Stimulated activated CD4-positive, alpha-beta T cell treated with anti-CD3 and anti-CD28 coated beads, Interleukin-12 subunit alpha, Interleukin-12 subunit beta, amount 100 ng/mL, for 24 hours (primary cell): ENCODE measurements at regions not wholly inside any gene's neighbourhood (a gene's known extent, or its start where the extent isn't known, plus 50 kb on each side); places are given as distances from the start of the nearest gene placed in this dataset.
"Not testable (repeated sequence)": the region's sequence is repeated elsewhere in the genome, so short reads cannot be mapped to it uniquely, and the experiment has no call there.

ENCODE experiments used
- DNase-seq, 2 experiments: peaks; one replicate each; pipeline ENCODE4 v3.0.0-alpha.2; 2020; ENCODE audit warnings: low read depth in 2 of 2

- not testable (repeated sequence) for DNase-seq
Measured at GRCh38 chr9:26492608-26493521, 399.7 kb downstream of the CAAP1 start.

GRCh38 chr9:26491922-26492607 is 400.5 kb downstream of the CAAP1 start:
- not testable (repeated sequence) for DNase-seq

GRCh38 chr9:26483991-26484390 is 408.6 kb downstream of the CAAP1 start:
- DNase-seq = no peak

GRCh38 chr9:26477963-26478362 is 414.6 kb downstream of the CAAP1 start:
- no peak for DNase-seq

GRCh38 chr9:26471261-26471660 is 421.3 kb downstream of the CAAP1 start:
- DNase-seq = no peak

- DNase-seq = no peak
Measured at GRCh38 chr9:26470284-26470683, 422.3 kb downstream of the CAAP1 start.

- no peak for DNase-seq
Measured at GRCh38 chr9:26463837-26464236, 428.8 kb downstream of the CAAP1 start.

- DNase-seq = no peak
Measured at GRCh38 chr9:26462751-26463150, 429.9 kb downstream of the CAAP1 start.

GRCh38 chr9:26462213-26462612 is 430.4 kb downstream of the CAAP1 start:
- DNase-seq = no peak

- no peak for DNase-seq
Measured at GRCh38 chr9:26460624-26461023, 432.0 kb downstream of the CAAP1 start.

GRCh38 chr9:26459959-26460358 is 432.6 kb downstream of the CAAP1 start:
- no peak for DNase-seq

GRCh38 chr9:26458054-26458453 is 434.5 kb downstream of the CAAP1 start:
- DNase-seq = no peak

- DNase-seq = no peak
Measured at GRCh38 chr9:26457151-26457550, 435.5 kb downstream of the CAAP1 start.

GRCh38 chr9:26439061-26439624 is 453.5 kb downstream of the CAAP1 start:
- DNase-seq = no peak

GRCh38 chr9:26437056-26437711 is 455.4 kb downstream of the CAAP1 start:
- DNase-seq = no peak

GRCh38 chr9:26426551-26427131 is 466.0 kb downstream of the CAAP1 start:
- no peak for DNase-seq

- DNase-seq = no peak
Measured at GRCh38 chr9:26418480-26418879, 474.1 kb downstream of the CAAP1 start.

GRCh38 chr9:26415528-26415927 is 477.1 kb downstream of the CAAP1 start:
- DNase-seq = no peak

- DNase-seq = no peak
Measured at GRCh38 chr9:26413611-26414010, 479.0 kb downstream of the CAAP1 start.

GRCh38 chr9:26412446-26412845 is 480.2 kb downstream of the CAAP1 start:
- DNase-seq = no peak

- DNase-seq = no peak
Measured at GRCh38 chr9:26406676-26407075, 485.9 kb downstream of the CAAP1 start.

- DNase-seq = no peak
Measured at GRCh38 chr9:26399556-26399955, 493.0 kb downstream of the CAAP1 start.
